ENCODE measurements at regions not wholly inside any gene's neighbourhood (a gene's known extent, or its start where the extent isn't known, plus 50 kb on each side); places are given as distances from the start of the nearest gene placed in this dataset.

GRCh38 chr17:34776456-34777443 is 184.5 kb downstream of the CCT6B start:
- no peak for DNase-seq (ENCODE audit: low read depth in 2 of 2)

GRCh38 chr17:34773036-34773435 is 188.2 kb downstream of the CCT6B start:
- no peak for DNase-seq (ENCODE audit: low read depth in 2 of 2)

GRCh38 chr17:34771891-34772290 is 189.4 kb downstream of the CCT6B start:
- DNase-seq (ENCODE audit: low read depth in 2 of 2), result no peak

- DNase-seq (ENCODE audit: low read depth in 2 of 2), result no peak
Measured at GRCh38 chr17:34770586-34770985, 190.7 kb downstream of the CCT6B start.

GRCh38 chr17:34769899-34770298 is 190.5 kb downstream of the TMEM132E start:
- no peak for DNase-seq (ENCODE audit: low read depth in 2 of 2)

GRCh38 chr17:34769049-34769448 is 189.7 kb downstream of the TMEM132E start:
- DNase-seq (ENCODE audit: low read depth in 2 of 2), result no peak

GRCh38 chr17:34765291-34765690 is 185.9 kb downstream of the TMEM132E start:
- no peak for DNase-seq (ENCODE audit: low read depth in 2 of 2)

GRCh38 chr17:34764716-34765115 is 185.3 kb downstream of the TMEM132E start:
- DNase-seq (ENCODE audit: low read depth in 2 of 2), result no peak

GRCh38 chr17:34763728-34764665 is 184.6 kb downstream of the TMEM132E start:
- DNase-seq (ENCODE audit: low read depth in 2 of 2), result no peak

- DNase-seq (ENCODE audit: low read depth in 2 of 2), result no peak
Measured at GRCh38 chr17:34762078-34762477, 182.7 kb downstream of the TMEM132E start.

- no peak for DNase-seq (ENCODE audit: low read depth in 2 of 2)
Measured at GRCh38 chr17:34761646-34762045, 182.3 kb downstream of the TMEM132E start.

GRCh38 chr17:34760931-34761495 is 181.6 kb downstream of the TMEM132E start:
- DNase-seq (ENCODE audit: low read depth in 2 of 2), result no peak

- DNase-seq (ENCODE audit: low read depth in 2 of 2), result no peak
Measured at GRCh38 chr17:34758718-34759117, 179.3 kb downstream of the TMEM132E start.

GRCh38 chr17:34758316-34758715 is 178.9 kb downstream of the TMEM132E start:
- DNase-seq (ENCODE audit: low read depth in 2 of 2), result no peak

GRCh38 chr17:34757611-34758010 is 178.2 kb downstream of the TMEM132E start:
- DNase-seq (ENCODE audit: low read depth in 2 of 2), result no peak

GRCh38 chr17:34757106-34757505 is 177.7 kb downstream of the TMEM132E start:
- no peak for DNase-seq (ENCODE audit: low read depth in 2 of 2)

- no peak for DNase-seq (ENCODE audit: low read depth in 2 of 2)
Measured at GRCh38 chr17:34756637-34757021, 177.2 kb downstream of the TMEM132E start.

- DNase-seq (ENCODE audit: low read depth in 2 of 2), result no peak
Measured at GRCh38 chr17:34755981-34756636, 176.7 kb downstream of the TMEM132E start.

GRCh38 chr17:34755371-34755770 is 176.0 kb downstream of the TMEM132E start:
- DNase-seq (ENCODE audit: low read depth in 2 of 2), result no peak

- no peak for DNase-seq (ENCODE audit: low read depth in 2 of 2)
Measured at GRCh38 chr17:34750004-34750403, 170.6 kb downstream of the TMEM132E start.

- no peak for DNase-seq (ENCODE audit: low read depth in 2 of 2)
Measured at GRCh38 chr17:34741967-34742366, 162.6 kb downstream of the TMEM132E start.
